ENCODE measurements at regions not wholly inside any gene's neighbourhood (a gene's known extent, or its start where the extent isn't known, plus 50 kb on each side); places are given as distances from the start of the nearest gene placed in this dataset.
A peak's percentile ranks its signal among the peaks of the same experiment; 100 is the strongest.

- Histone ChIP-seq H2AFZ (ENCODE audit: low read length) (peak overlapping the region; percentile 95; the same call in 1 of the 2 replicates), H3K4me1 (ENCODE audit: insufficient read depth, low read length, severe bottlenecking) (peaks cover 8% of the 10 kb centered on the region), H3K79me2 (ENCODE audit: insufficient read depth, low read length) (no peaks in the 10 kb centered on the region), H3K36me3 (ENCODE audit: insufficient read depth, low read length) (no peaks in the 10 kb centered on the region), H3K4me2 (ENCODE audit: low read length) (no peak overlapping the region), H3K9ac (ENCODE audit: low read length) (no peak overlapping the region), H3K4me3 (ENCODE audit: low read depth, low read length, poor library complexity, severe bottlenecking) (no peak overlapping the region), H4K20me1 (ENCODE audit: insufficient read depth, low read length) (no peaks in the 10 kb centered on the region), H3K27ac (ENCODE audit: low read depth, low read length, poor library complexity, severe bottlenecking) (no peak overlapping the region), H3F3A (ENCODE audit: insufficient read depth, low read length) (no peaks in the 10 kb centered on the region), H3K9me2 (ENCODE audit: low read depth, low read length) (no peaks in the 10 kb centered on the region), H3K9me3 (ENCODE audit: low read length) (no peaks in the 10 kb centered on the region), H3K27me3 (ENCODE audit: insufficient read depth, low read length) (no peaks in the 10 kb centered on the region)
- TF ChIP-seq CTCF (IDR thresholded peaks at IDR 0.05; ENCODE audit: low read length) (no peak), EZH2 (IDR thresholded peaks at IDR 0.05; ENCODE audit: borderline replicate concordance, low read length) (no peak)
Measured at GRCh38 chr13:48155848-48156247, 60.9 kb upstream of the MED4 start.

- TF ChIP-seq CTCF (IDR thresholded peaks at IDR 0.05; ENCODE audit: low read length) (no peak), EZH2 (IDR thresholded peaks at IDR 0.05; ENCODE audit: borderline replicate concordance, low read length) (no peak)
- Histone ChIP-seq H2AFZ (ENCODE audit: low read length) (no peak overlapping the region), H3K9me3 (ENCODE audit: low read length) (no peaks in the 10 kb centered on the region), H4K20me1 (ENCODE audit: insufficient read depth, low read length) (no peaks in the 10 kb centered on the region), H3K27me3 (ENCODE audit: insufficient read depth, low read length) (no peaks in the 10 kb centered on the region), H3K27ac (ENCODE audit: low read depth, low read length, poor library complexity, severe bottlenecking) (no peak overlapping the region), H3F3A (ENCODE audit: insufficient read depth, low read length) (no peaks in the 10 kb centered on the region), H3K79me2 (ENCODE audit: insufficient read depth, low read length) (no peaks in the 10 kb centered on the region), H3K4me2 (ENCODE audit: low read length) (no peak overlapping the region), H3K4me3 (ENCODE audit: low read depth, low read length, poor library complexity, severe bottlenecking) (no peak overlapping the region), H3K9ac (ENCODE audit: low read length) (no peak overlapping the region), H3K4me1 (ENCODE audit: insufficient read depth, low read length, severe bottlenecking) (peaks cover 8% of the 10 kb centered on the region), H3K9me2 (ENCODE audit: low read depth, low read length) (no peaks in the 10 kb centered on the region), H3K36me3 (ENCODE audit: insufficient read depth, low read length) (no peaks in the 10 kb centered on the region)
Measured at GRCh38 chr13:48154671-48155070, 59.8 kb upstream of the MED4 start.

- no peaks in the 10 kb centered on the region for H3F3A ChIP-seq (ENCODE audit: insufficient read depth, low read length)
- H3K4me2 ChIP-seq (ENCODE audit: low read length) = no peak overlapping the region
- no peaks in the 10 kb centered on the region for H3K27me3 ChIP-seq (ENCODE audit: insufficient read depth, low read length)
- H2AFZ ChIP-seq (ENCODE audit: low read length) = no peak overlapping the region
- H3K9ac ChIP-seq (ENCODE audit: low read length) = no peak overlapping the region
- H3K9me2 ChIP-seq (ENCODE audit: low read depth, low read length) = no peaks in the 10 kb centered on the region
- H4K20me1 ChIP-seq (ENCODE audit: insufficient read depth, low read length) = no peaks in the 10 kb centered on the region
- TF ChIP-seq EZH2 (IDR thresholded peaks at IDR 0.05; ENCODE audit: borderline replicate concordance, low read length) = no peak
- TF ChIP-seq CTCF (IDR thresholded peaks at IDR 0.05; ENCODE audit: low read length) = no peak
- H3K4me1 ChIP-seq (ENCODE audit: insufficient read depth, low read length, severe bottlenecking) = peaks cover 8% of the 10 kb centered on the region
- no peak overlapping the region for H3K4me3 ChIP-seq (ENCODE audit: low read depth, low read length, poor library complexity, severe bottlenecking)
- H3K79me2 ChIP-seq (ENCODE audit: insufficient read depth, low read length) = no peaks in the 10 kb centered on the region
- H3K36me3 ChIP-seq (ENCODE audit: insufficient read depth, low read length) = no peaks in the 10 kb centered on the region
- H3K27ac ChIP-seq (ENCODE audit: low read depth, low read length, poor library complexity, severe bottlenecking) = no peak overlapping the region
- no peaks in the 10 kb centered on the region for H3K9me3 ChIP-seq (ENCODE audit: low read length)
Measured at GRCh38 chr13:48153186-48153585, 58.3 kb upstream of the MED4 start.
